HEK293 (cell line): ENCODE measurements at regions not wholly inside any gene's neighbourhood (a gene's known extent, or its start where the extent isn't known, plus 50 kb on each side); places are given as distances from the start of the nearest gene placed in this dataset.

Experiments used
- CTCF ChIA-PET: fragments of 350-600 bp; formaldehyde crosslinking; extraction: SDS; loops from one replicate; lab custom pipeline; 2021; ENCODE audit warnings: antibody characterized with exemption; lab: Yijun Ruan, JAX
- POLR2A ChIA-PET: fragments of 300-600 bp; formaldehyde crosslinking; extraction: SDS; loops from one replicate; lab custom pipeline; 2020; ENCODE audit warnings: antibody characterized with exemption, inconsistent platforms; lab: Yijun Ruan, JAX
- H3K27ac ChIP-seq: fragments of 200-500 bp; sonication (Bioruptor generic); 2 replicates; pipeline ENCODE4 v1.5.1; 2014; ENCODE audit warnings: low read depth, low read length, control low read depth, inconsistent platforms; ENCODE audit errors: extremely low read depth
- H3K36me3 ChIP-seq, 2 experiments: fragments of 200-500 bp in 1 of 2; sonication (Bioruptor generic) in 1 of 2; 1 replicate in 1 of 2; 2 replicates in 1 of 2; pipeline ENCODE4 v1.5.1; 2014 to 2017; ENCODE audit warnings: inconsistent platforms in 2 of 2, low read length in 2 of 2; ENCODE audit not compliant: control insufficient read depth in 2 of 2, insufficient read depth in 1 of 2
- H3K4me1 ChIP-seq: fragments of 200-500 bp; sonication (Bioruptor generic); 2 replicates; pipeline ENCODE4 v1.5.1; 2014; ENCODE audit warnings: mild to moderate bottlenecking, low read length, inconsistent platforms; ENCODE audit not compliant: control insufficient read depth, insufficient read depth
- H3K4me3 ChIP-seq: 2 replicates; pipeline ENCODE4 v1.5.1; 2011; ENCODE audit warnings: low read depth, mild to moderate bottlenecking, control low read depth, low read length, moderate library complexity
- H3K9me3 ChIP-seq: fragments of 200-500 bp; sonication (Bioruptor generic); 2 replicates; pipeline ENCODE4 v1.5.1; 2014; ENCODE audit warnings: low read depth, low read length, inconsistent platforms; ENCODE audit not compliant: control insufficient read depth, insufficient read depth
- ZBTB8A ChIP-seq: fragments of 450-650 bp; formaldehyde crosslinking; IDR thresholded peaks from 2 replicates; pipeline ENCODE4 v1.5.1; 2016; ENCODE audit warnings: missing biosample characterization, missing genetic modification characterization
- ZNF148 ChIP-seq: fragments of 450-650 bp; formaldehyde crosslinking; IDR thresholded peaks from 2 replicates; pipeline ENCODE4 v1.5.0; 2017; ENCODE audit warnings: missing biosample characterization, missing genetic modification characterization, borderline replicate concordance
- ZNF423 ChIP-seq: fragments of 450-650 bp; formaldehyde crosslinking; IDR thresholded peaks from 2 replicates; pipeline ENCODE4 v1.5.1; 2016; ENCODE audit warnings: missing biosample characterization, missing genetic modification characterization
- ZNF521 ChIP-seq: fragments of 450-650 bp; formaldehyde crosslinking; IDR thresholded peaks from 2 replicates; pipeline ENCODE4 v1.5.1; 2017; ENCODE audit warnings: missing biosample characterization, mild to moderate bottlenecking, missing genetic modification characterization
- TF ChIP-seq, protein P1 (sequence below): IDR thresholded peaks from 2 replicates; pipeline ENCODE4 v1.6.1; 2011; ENCODE audit warnings: mild to moderate bottlenecking, low read depth, low read length, borderline replicate concordance
- TF ChIP-seq, protein P2 (sequence below): fragments of 450-650 bp; formaldehyde crosslinking; IDR thresholded peaks from 2 replicates; pipeline ENCODE4 v1.5.1; 2016; ENCODE audit warnings: missing biosample characterization, missing genetic modification characterization, low read depth

DNA sequence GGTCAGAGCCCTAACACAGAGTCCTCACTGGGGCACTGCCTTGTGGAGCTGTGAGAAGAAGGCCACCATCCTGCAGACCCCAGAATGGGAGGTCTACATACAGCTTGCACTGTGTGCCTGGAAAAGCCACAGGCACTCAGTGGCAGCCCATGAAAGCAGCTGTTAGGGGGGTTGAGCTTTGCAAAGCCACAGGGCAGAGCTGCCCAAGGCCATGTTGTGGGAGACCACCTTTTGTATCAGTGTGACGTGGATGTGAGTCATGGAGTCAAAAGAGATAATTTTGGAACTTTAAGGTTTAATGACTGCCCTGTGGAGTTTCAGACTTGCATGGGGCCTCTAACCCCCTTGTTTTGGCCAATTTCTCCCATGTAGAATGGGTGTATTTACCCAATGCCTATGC, 52.9 kb upstream of the TPRG1 start (continued):
- TF ChIP-seq ZNF148 (tag by site-specific recombination) (no peak), ZNF521 (tag by site-specific recombination) (no peak)
- TF ChIP-seq, protein P1, sequence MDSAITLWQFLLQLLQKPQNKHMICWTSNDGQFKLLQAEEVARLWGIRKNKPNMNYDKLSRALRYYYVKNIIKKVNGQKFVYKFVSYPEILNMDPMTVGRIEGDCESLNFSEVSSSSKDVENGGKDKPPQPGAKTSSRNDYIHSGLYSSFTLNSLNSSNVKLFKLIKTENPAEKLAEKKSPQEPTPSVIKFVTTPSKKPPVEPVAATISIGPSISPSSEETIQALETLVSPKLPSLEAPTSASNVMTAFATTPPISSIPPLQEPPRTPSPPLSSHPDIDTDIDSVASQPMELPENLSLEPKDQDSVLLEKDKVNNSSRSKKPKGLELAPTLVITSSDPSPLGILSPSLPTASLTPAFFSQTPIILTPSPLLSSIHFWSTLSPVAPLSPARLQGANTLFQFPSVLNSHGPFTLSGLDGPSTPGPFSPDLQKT, result no peak

DNA sequence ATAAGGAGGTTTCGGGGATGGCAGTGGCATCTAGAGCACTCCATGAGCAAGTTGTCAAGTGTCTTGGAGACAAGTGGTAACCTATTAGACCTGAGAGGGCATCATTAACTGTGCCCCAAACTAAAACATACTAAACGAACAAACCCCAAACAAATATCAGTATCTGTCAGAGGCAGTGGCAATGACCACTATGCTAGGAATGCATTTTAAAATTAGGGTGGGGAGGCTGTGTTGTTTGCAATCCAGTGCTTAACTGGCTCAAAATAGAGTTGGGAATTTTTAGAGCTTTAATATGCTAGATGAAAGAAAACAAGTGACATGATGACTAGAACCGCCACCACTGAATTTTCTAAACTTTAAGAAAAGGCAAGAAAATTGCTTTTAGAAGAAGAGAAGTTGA, 51.8 kb upstream of the TPRG1 start:
- POLR2A ChIA-PET, result no interaction called here
- H3K4me3 ChIP-seq, result no peak overlapping the region
- TF ChIP-seq, protein P2, sequence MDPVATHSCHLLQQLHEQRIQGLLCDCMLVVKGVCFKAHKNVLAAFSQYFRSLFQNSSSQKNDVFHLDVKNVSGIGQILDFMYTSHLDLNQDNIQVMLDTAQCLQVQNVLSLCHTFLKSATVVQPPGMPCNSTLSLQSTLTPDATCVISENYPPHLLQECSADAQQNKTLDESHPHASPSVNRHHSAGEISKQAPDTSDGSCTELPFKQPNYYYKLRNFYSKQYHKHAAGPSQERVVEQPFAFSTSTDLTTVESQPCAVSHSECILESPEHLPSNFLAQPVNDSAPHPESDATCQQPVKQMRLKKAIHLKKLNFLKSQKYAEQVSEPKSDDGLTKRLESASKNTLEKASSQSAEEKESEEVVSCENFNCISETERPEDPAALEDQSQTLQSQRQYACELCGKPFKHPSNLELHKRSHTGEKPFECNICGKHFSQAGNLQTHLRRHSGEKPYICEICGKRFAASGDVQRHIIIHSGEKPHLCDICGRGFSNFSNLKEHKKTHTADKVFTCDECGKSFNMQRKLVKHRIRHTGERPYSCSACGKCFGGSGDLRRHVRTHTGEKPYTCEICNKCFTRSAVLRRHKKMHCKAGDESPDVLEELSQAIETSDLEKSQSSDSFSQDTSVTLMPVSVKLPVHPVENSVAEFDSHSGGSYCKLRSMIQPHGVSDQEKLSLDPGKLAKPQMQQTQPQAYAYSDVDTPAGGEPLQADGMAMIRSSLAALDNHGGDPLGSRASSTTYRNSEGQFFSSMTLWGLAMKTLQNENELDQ, result no peak
- TF ChIP-seq, all 188 proteins: peak for 0
- CTCF ChIA-PET, result no interaction called here
- Histone ChIP-seq H3K36me3 (no peaks in the 10 kb centered on the region), H3K4me1 (0 out of 2 replicates have a peak, but pooled peaks cover 2% of the 10 kb centered on the region), H3K9me3 (no peaks in the 10 kb centered on the region), H3K27ac (no peak overlapping the region)

DNA sequence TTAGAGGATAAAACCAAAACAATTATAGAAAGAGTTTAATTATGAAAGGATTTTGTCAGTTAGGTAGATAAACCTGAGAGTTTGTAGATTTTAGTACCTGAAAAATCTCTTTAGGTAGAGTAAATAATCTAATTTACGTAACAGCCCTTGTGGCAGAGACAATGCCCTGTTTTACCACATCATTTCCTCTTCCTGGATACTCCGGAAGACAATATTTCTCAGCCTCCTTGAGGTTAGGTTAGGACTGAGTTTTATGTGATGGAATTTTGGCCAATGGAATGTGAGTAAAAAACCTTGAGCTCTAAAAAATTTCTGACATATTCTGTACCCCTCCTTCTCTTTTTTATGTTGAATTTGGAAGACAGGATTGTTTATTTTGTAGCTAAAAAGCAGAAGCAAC, 50.7 kb upstream of the TPRG1 start:
- H3K27ac ChIP-seq, result no peak overlapping the region
- no peaks in the 10 kb centered on the region for H3K36me3 ChIP-seq
- H3K9me3 ChIP-seq, result no peaks in the 10 kb centered on the region
- no peak overlapping the region for H3K4me3 ChIP-seq
- ChIA-PET CTCF (interaction anchor here (0.7 to 1.4 kb wide), 2 partner anchors 80 to 135 kb away, joined by 3 to 4 read pairs; no protein-coding TSS in a partner anchor), POLR2A (no interaction called here)
- H3K4me1 ChIP-seq, result 0 out of 2 replicates have a peak, but pooled peaks cover 2% of the 10 kb centered on the region
- TF ChIP-seq ZBTB8A (no peak), ZNF423 (no peak)
- TF ChIP-seq, all 188 proteins: peak for 0
